ENCODE measurements at regions not wholly inside any gene's neighbourhood (a gene's known extent, or its start where the extent isn't known, plus 50 kb on each side); places are given as distances from the start of the nearest gene placed in this dataset.

DNA sequence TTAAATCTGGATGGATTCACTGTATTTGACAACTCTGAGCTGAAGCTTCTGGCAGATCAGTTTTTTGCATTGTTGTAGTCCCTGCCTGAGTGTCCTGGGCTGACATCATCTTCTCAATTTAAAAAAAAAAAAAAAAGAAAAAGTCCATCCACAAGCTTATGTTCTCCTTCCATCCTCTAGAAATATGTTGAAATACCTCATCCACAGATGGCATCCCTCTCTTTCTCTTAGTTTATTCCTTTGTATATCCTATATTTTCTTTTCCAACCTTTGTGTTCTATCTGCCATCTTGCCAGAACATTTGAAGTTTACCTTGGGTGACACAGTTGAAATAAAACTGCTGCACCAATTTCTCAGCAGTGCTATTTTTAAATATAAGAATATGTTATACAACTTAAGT lies 184.4 kb upstream of the PKN2 start:
- no peak for TF ChIP-seq EZH2 (IDR thresholded peaks at IDR 0.05; ENCODE audit: borderline replicate concordance, low read depth, low read length, poor library complexity, severe bottlenecking)
- TF ChIP-seq, protein P1, sequence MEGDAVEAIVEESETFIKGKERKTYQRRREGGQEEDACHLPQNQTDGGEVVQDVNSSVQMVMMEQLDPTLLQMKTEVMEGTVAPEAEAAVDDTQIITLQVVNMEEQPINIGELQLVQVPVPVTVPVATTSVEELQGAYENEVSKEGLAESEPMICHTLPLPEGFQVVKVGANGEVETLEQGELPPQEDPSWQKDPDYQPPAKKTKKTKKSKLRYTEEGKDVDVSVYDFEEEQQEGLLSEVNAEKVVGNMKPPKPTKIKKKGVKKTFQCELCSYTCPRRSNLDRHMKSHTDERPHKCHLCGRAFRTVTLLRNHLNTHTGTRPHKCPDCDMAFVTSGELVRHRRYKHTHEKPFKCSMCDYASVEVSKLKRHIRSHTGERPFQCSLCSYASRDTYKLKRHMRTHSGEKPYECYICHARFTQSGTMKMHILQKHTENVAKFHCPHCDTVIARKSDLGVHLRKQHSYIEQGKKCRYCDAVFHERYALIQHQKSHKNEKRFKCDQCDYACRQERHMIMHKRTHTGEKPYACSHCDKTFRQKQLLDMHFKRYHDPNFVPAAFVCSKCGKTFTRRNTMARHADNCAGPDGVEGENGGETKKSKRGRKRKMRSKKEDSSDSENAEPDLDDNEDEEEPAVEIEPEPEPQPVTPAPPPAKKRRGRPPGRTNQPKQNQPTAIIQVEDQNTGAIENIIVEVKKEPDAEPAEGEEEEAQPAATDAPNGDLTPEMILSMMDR (conservative IDR thresholded peaks at IDR 0.05; ENCODE audit: low read depth, low read length) = no peak
- Histone ChIP-seq H3K9me3 (ENCODE audit: low read depth, low read length, poor library complexity, severe bottlenecking) (no peaks in the 10 kb centered on the region), H3K27ac (ENCODE audit: low read depth, low read length, poor library complexity, severe bottlenecking) (no peak overlapping the region), H3K4me3 (ENCODE audit: low read depth, low read length, poor library complexity, severe bottlenecking) (no peak overlapping the region), H3K4me1 (ENCODE audit: insufficient read depth, low read length, poor library complexity, severe bottlenecking) (no peaks in the 10 kb centered on the region), H3K36me3 (ENCODE audit: insufficient read depth, low read length, poor library complexity, severe bottlenecking) (no peaks in the 10 kb centered on the region), H3K27me3 (replicated peaks; ENCODE audit: insufficient read depth, low read depth, low read length, poor library complexity) (no peaks in the 10 kb centered on the region)
- no peak for DNase-seq (ENCODE audit: low spot score)
- ChIA-PET POLR2A (ENCODE audit: low non-redundant PET) (no interaction called here), CTCF (no interaction called here)
- no TSS peak for BruUV-seq (replicated peaks)
- intact Hi-C loops (cut with micrococcal nuclease; ENCODE audit: unreplicated experiment) = no loop called here

DNA sequence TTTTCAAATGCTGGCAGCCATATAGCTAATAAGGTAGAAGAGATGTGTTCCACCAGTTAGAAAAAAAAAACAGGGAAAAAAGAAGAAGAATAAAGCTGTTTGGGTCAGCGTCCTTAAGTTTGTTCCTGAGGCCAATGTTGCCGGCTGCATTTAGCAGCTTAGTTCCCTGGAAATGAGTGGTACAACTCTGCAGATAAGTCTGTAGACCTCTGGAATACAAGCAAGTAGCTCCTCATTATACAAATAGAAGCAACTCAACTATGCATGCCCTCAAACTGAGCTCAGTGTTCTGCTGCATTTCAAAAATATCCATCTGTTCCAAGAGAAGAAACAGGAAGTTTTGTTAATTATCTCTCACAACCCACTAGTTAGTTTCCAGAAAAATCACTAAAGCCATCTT lies 181.2 kb upstream of the PKN2 start:
- BruUV-seq (replicated peaks) = no TSS peak
- TF ChIP-seq, protein P1 (conservative IDR thresholded peaks at IDR 0.05; ENCODE audit: low read depth, low read length) = no peak
- no peak for TF ChIP-seq EZH2 (IDR thresholded peaks at IDR 0.05; ENCODE audit: borderline replicate concordance, low read depth, low read length, poor library complexity, severe bottlenecking)
- Histone ChIP-seq H3K9me3 (ENCODE audit: low read depth, low read length, poor library complexity, severe bottlenecking) (no peaks in the 10 kb centered on the region), H3K36me3 (ENCODE audit: insufficient read depth, low read length, poor library complexity, severe bottlenecking) (no peaks in the 10 kb centered on the region), H3K4me1 (ENCODE audit: insufficient read depth, low read length, poor library complexity, severe bottlenecking) (no peaks in the 10 kb centered on the region), H3K27ac (ENCODE audit: low read depth, low read length, poor library complexity, severe bottlenecking) (no peak overlapping the region), H3K4me3 (ENCODE audit: low read depth, low read length, poor library complexity, severe bottlenecking) (no peak overlapping the region), H3K27me3 (replicated peaks; ENCODE audit: insufficient read depth, low read depth, low read length, poor library complexity) (peaks cover 6% of the 10 kb centered on the region)
- ChIA-PET POLR2A (ENCODE audit: low non-redundant PET) (no interaction called here), CTCF (no interaction called here)
- intact Hi-C loops (cut with micrococcal nuclease; ENCODE audit: unreplicated experiment) = no loop called here
- no peak for DNase-seq (ENCODE audit: low spot score)

DNA sequence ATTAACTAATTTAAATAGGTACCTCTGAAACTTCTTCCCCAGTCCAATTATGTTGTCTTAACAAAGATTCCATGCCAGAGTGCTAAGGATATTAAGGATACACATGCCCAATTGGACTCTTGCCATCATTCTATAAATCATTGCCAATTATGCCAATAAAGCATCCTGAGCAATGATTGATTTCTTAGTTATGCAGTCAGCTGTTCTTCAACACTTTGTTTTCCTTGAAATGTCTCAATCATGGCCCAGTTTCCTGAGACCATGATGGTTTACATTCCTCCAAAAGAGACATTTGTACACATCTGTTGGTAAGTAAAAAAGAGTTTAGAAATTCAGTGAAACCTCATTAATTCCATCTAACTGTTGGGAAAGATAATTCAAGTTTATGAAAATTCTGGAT lies 180.4 kb upstream of the PKN2 start:
- no peak overlapping the region for H3K4me3 ChIP-seq (ENCODE audit: low read depth, low read length, poor library complexity, severe bottlenecking)
- peaks cover 6% of the 10 kb centered on the region for H3K27me3 ChIP-seq (replicated peaks; ENCODE audit: insufficient read depth, low read depth, low read length, poor library complexity)
- peaks cover 7% of the 10 kb centered on the region for H3K4me1 ChIP-seq (ENCODE audit: insufficient read depth, low read length, poor library complexity, severe bottlenecking)
- CTCF ChIA-PET = no interaction called here
- H3K9me3 ChIP-seq (ENCODE audit: low read depth, low read length, poor library complexity, severe bottlenecking) = no peaks in the 10 kb centered on the region
- no TSS peak for BruUV-seq (replicated peaks)
- no peak overlapping the region for H3K27ac ChIP-seq (ENCODE audit: low read depth, low read length, poor library complexity, severe bottlenecking)
- no peak for TF ChIP-seq EZH2 (IDR thresholded peaks at IDR 0.05; ENCODE audit: borderline replicate concordance, low read depth, low read length, poor library complexity, severe bottlenecking)
- TF ChIP-seq, protein P1 (conservative IDR thresholded peaks at IDR 0.05; ENCODE audit: low read depth, low read length) = no peak
- DNase-seq (ENCODE audit: low spot score) = no peak
- H3K36me3 ChIP-seq (ENCODE audit: insufficient read depth, low read length, poor library complexity, severe bottlenecking) = no peaks in the 10 kb centered on the region
- POLR2A ChIA-PET (ENCODE audit: low non-redundant PET) = no interaction called here
- intact Hi-C loops (cut with micrococcal nuclease; ENCODE audit: unreplicated experiment) = no loop called here

Measured in A673 (cell line).